ENCODE measurements at regions not wholly inside any gene's neighbourhood (a gene's known extent, or its start where the extent isn't known, plus 50 kb on each side); places are given as distances from the start of the nearest gene placed in this dataset.

DNA sequence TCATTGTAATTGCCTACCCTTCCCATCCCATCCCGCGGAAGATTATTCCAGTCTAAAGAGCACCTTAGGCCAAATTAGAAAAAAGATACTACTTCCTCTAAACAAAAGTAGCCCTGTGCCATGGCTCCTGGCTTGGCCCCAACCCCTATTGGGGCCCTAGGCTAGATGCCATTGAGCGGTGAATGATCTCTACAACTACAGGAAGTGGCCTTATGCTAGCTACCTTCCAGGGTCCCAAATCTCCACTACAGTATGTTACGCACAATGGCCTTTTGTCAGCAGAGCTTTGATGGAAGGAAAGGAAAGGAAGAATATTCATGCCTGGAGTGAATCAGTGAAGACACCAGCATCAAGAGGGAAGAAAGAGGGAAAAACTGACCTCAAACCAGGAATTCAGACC, 73.3 kb upstream of the OSMR start:
- Mint-ChIP-seq H3K4me3 (no peak overlapping the region), H3K27ac (no peak overlapping the region)
- H3K4me1 ChIP-seq (ENCODE audit: insufficient read depth, low read length), result peaks cover 2% of the 10 kb centered on the region; the same call in 1 of the 2 replicates

More for the DNA sequence above, 73.3 kb upstream of the OSMR start:
- WGBS (ENCODE audit: extremely low coverage, insufficient read length, low lambda C conversion rate), result no CpG with 5 or more reads among the region's 4 CpGs
- H2BK20ac ChIP-seq (ENCODE audit: low read depth, low read length, poor library complexity, severe bottlenecking), result no peak overlapping the region
- no peak overlapping the region for H2AFZ ChIP-seq (ENCODE audit: low read length)
- TF ChIP-seq, protein P1, sequence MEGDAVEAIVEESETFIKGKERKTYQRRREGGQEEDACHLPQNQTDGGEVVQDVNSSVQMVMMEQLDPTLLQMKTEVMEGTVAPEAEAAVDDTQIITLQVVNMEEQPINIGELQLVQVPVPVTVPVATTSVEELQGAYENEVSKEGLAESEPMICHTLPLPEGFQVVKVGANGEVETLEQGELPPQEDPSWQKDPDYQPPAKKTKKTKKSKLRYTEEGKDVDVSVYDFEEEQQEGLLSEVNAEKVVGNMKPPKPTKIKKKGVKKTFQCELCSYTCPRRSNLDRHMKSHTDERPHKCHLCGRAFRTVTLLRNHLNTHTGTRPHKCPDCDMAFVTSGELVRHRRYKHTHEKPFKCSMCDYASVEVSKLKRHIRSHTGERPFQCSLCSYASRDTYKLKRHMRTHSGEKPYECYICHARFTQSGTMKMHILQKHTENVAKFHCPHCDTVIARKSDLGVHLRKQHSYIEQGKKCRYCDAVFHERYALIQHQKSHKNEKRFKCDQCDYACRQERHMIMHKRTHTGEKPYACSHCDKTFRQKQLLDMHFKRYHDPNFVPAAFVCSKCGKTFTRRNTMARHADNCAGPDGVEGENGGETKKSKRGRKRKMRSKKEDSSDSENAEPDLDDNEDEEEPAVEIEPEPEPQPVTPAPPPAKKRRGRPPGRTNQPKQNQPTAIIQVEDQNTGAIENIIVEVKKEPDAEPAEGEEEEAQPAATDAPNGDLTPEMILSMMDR (conservative IDR thresholded peaks at IDR 0.05), result no peak
- H3K18ac ChIP-seq (ENCODE audit: insufficient read length, low read depth, low read length), result no peak overlapping the region
- Mint-ChIP-seq H3K27me3 (ENCODE audit: low read depth) (no peaks in the 10 kb centered on the region), H3K4me1 (peaks cover 5 to 10% of the 10 kb centered on the region in 2 experiments; a peak in 3 of 4 replicates), H3K36me3 (ENCODE audit: insufficient read depth in 1 of 3, low read depth in 3 of 3) (no peaks in the 10 kb centered on the region; a peak in 1 of 7 replicates), H3K9me3 (peaks cover 2% of the 10 kb centered on the region in 2 experiments; a peak in 3 of 5 replicates)
- no peak overlapping the region for H3K9ac ChIP-seq (ENCODE audit: extremely low read depth, insufficient read length, low read length)
- H3K79me1 ChIP-seq (ENCODE audit: insufficient read depth, low read depth, low read length, poor library complexity, severe bottlenecking), result no peaks in the 10 kb centered on the region
- no peaks in the 10 kb centered on the region for H3K23me2 ChIP-seq (ENCODE audit: insufficient read length, low read depth, low read length, poor library complexity, severe bottlenecking)
- H3K27ac ChIP-seq (ENCODE audit: insufficient read length, low read depth, low read length), result no peak overlapping the region
- no peak overlapping the region for H2BK5ac ChIP-seq (ENCODE audit: insufficient read length, low read length)
- H2AK5ac ChIP-seq (ENCODE audit: insufficient read length, low read length), result no peak overlapping the region
- H2BK12ac ChIP-seq (ENCODE audit: insufficient read length, low read depth, low read length), result no peak overlapping the region
- no peak overlapping the region for H4K8ac ChIP-seq (replicated peaks; ENCODE audit: insufficient read length, low read depth, low read length)
- H3K56ac ChIP-seq (ENCODE audit: insufficient read length, low read depth, low read length), result no peak overlapping the region
- H4K91ac ChIP-seq (ENCODE audit: insufficient read length, low read depth, low read length), result no peak overlapping the region
- no peaks in the 10 kb centered on the region for H3K9me3 ChIP-seq (ENCODE audit: control insufficient read depth, low read depth, low read length)
- no peaks in the 10 kb centered on the region for H3K27me3 ChIP-seq (ENCODE audit: insufficient read depth, low read length)
- H3K4ac ChIP-seq (ENCODE audit: low read depth, low read length), result no peak overlapping the region
- H3K4me2 ChIP-seq (ENCODE audit: insufficient read depth, insufficient read length, low read length), result no peak overlapping the region
- DNase-seq, result no peak
- no peaks in the 10 kb centered on the region for H3K79me2 ChIP-seq (ENCODE audit: insufficient read depth, low read length)
- no peak overlapping the region for H2BK15ac ChIP-seq (ENCODE audit: low read depth, low read length)
- H3K23ac ChIP-seq (ENCODE audit: insufficient read length, low read depth, low read length), result no peak overlapping the region
- H4K20me1 ChIP-seq (ENCODE audit: control insufficient read depth, insufficient read depth, insufficient read length), result no peaks in the 10 kb centered on the region
- H4K5ac ChIP-seq (ENCODE audit: insufficient read length, low read depth, low read length), result no peak overlapping the region
- no peak overlapping the region for H3K14ac ChIP-seq (ENCODE audit: insufficient read depth, low read length)
- no peak overlapping the region for H3T11ph ChIP-seq (ENCODE audit: low read length)
- H2BK120ac ChIP-seq (ENCODE audit: low read depth, low read length, poor library complexity, severe bottlenecking), result no peak overlapping the region

Data from H9 (cell line).